Prostate gland (tissue), 2 donors: ENCODE measurements at regions not wholly inside any gene's neighbourhood (a gene's known extent, or its start where the extent isn't known, plus 50 kb on each side); places are given as distances from the start of the nearest gene placed in this dataset.

ENCODE experiments used
- DNase-seq: peaks from one replicate; pipeline ENCODE4 v3.0.0-alpha.2; 2019; ENCODE audit warnings: low spot score
- H3K27ac ChIP-seq, 2 donors: fragments of 200-600 bp; sonication (generic); 2 replicates each; pipeline ENCODE4 v1.5.1; 2017 to 2019
- H3K27me3 ChIP-seq: fragments of 200-600 bp; sonication (generic); replicated peaks from 2 replicates; pipeline ENCODE4 v1.5.1; 2019; ENCODE audit not compliant: insufficient read depth
- H3K36me3 ChIP-seq, 2 donors: fragments of 200-600 bp; sonication (generic); 1 replicate in 1 of 2; 2 replicates in 1 of 2; pipeline versions ENCODE4 v1.5.1 to v1.8.1; 2017 to 2019
- H3K4me1 ChIP-seq: fragments of 200-600 bp; sonication (generic); replicated peaks from 2 replicates; pipeline ENCODE4 v1.5.1; 2019
- H3K4me3 ChIP-seq, 2 donors: fragments of 200-600 bp; sonication (generic); 2 replicates each; pipeline ENCODE4 v1.5.1; 2017 to 2019
- H3K9me3 ChIP-seq: fragments of 200-600 bp; sonication (generic); 2 replicates; pipeline ENCODE4 v1.5.1; 2017
- CTCF ChIP-seq, 4 experiments: fragments of 200-600 bp in 2 of 4; fragments of 450-650 bp in 2 of 4; sonication (generic) in 2 of 4; IDR thresholded peaks; 1 replicate in 3 of 4; 2 replicates in 1 of 4; pipeline ENCODE4 v1.5.1; 2016 to 2019; ENCODE audit warnings: antibody characterized with exemption in 4 of 4, mild to moderate bottlenecking in 2 of 4, moderate library complexity in 2 of 4
- POLR2A ChIP-seq: fragments of 450-650 bp; IDR thresholded peaks from one replicate; pipeline ENCODE4 v1.6.1; 2016; ENCODE audit warnings: antibody characterized with exemption, mild to moderate bottlenecking
- POLR2AphosphoS5 ChIP-seq: sonication (generic); formaldehyde crosslinking; IDR thresholded peaks from one replicate; pipeline ENCODE4 v1.6.1; 2017; ENCODE audit warnings: antibody characterized with exemption
- WGBS: methylation state at CpG from one replicate; pipeline ENCODE4 v1.1.5; 2018; 5-methylcytosine and 5-hydroxymethylcytosine counted together
- intact Hi-C: fragments of 100-400 bp; cut with DNase I; formaldehyde crosslinking; loops from one replicate; pipeline ENCODE4 v1.14.2; 2022

GRCh38 chr5:68745448-68745847 lies 348.4 kb upstream of the SLC30A5 start:
- H3K27ac ChIP-seq = peak overlapping the region; percentile 35 to 56
- H3K36me3 ChIP-seq = no peaks in the 10 kb centered on the region
- no peaks in the 10 kb centered on the region for H3K4me1 ChIP-seq
- no peaks in the 10 kb centered on the region for H3K27me3 ChIP-seq
- H3K4me3 ChIP-seq = no peak overlapping the region
- H3K9me3 ChIP-seq = no peaks in the 10 kb centered on the region
- DNase-seq = no peak
- intact Hi-C loops = no loop called here
- TF ChIP-seq CTCF (IDR thresholded peaks at IDR 0.05) (peak in 1 of 4 experiments; percentile 17), POLR2AphosphoS5 (no peak), POLR2A (no peak)

DNA sequence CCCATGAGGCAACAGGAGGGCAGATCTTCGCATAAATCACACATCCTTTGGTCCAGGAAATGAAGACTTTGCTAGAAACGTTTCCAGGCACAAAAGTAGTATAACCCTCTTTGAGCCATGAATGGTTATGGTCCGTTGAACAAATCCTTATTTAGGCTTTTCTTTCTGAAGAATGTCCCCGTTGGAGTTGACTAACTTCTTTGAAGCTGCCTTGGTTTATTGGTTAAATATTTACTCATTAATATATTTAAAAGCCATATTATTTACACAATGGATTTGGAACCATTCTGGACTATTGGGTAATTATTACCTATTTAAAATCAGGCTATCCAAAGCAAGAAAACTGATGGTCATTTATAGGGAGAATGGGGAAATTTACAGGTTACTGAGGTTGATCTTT lies 347.6 kb upstream of the SLC30A5 start:
- Histone ChIP-seq H3K27ac (peak overlapping the region; percentile 35 to 56), H3K4me1 (no peaks in the 10 kb centered on the region), H3K36me3 (no peaks in the 10 kb centered on the region), H3K27me3 (no peaks in the 10 kb centered on the region), H3K9me3 (no peaks in the 10 kb centered on the region), H3K4me3 (no peak overlapping the region)
- DNase-seq = peak; percentile 31
- intact Hi-C loops = no loop called here
- WGBS = 40% methylated on average over 4 of the region's 4 CpGs
- TF ChIP-seq POLR2AphosphoS5 = peak; percentile 57
- no peak for TF ChIP-seq CTCF (IDR thresholded peaks at IDR 0.05)

- peak; percentile 67 for DNase-seq
- Histone ChIP-seq H3K36me3 (no peaks in the 10 kb centered on the region), H3K4me3 (no peak overlapping the region), H3K27ac (peak overlapping the region in 1 of 2 donors; percentile 48), H3K9me3 (no peaks in the 10 kb centered on the region), H3K4me1 (no peaks in the 10 kb centered on the region), H3K27me3 (no peaks in the 10 kb centered on the region)
- intact Hi-C loops = no loop called here
- 40% methylated on average over 14 of the region's 14 CpGs for WGBS
- TF ChIP-seq CTCF (IDR thresholded peaks at IDR 0.05) = no peak
- no peak for TF ChIP-seq POLR2A
- peak; percentile 58 for TF ChIP-seq POLR2AphosphoS5
Measured at GRCh38 chr5:68746643-68747420, 347.0 kb upstream of the SLC30A5 start.

DNA sequence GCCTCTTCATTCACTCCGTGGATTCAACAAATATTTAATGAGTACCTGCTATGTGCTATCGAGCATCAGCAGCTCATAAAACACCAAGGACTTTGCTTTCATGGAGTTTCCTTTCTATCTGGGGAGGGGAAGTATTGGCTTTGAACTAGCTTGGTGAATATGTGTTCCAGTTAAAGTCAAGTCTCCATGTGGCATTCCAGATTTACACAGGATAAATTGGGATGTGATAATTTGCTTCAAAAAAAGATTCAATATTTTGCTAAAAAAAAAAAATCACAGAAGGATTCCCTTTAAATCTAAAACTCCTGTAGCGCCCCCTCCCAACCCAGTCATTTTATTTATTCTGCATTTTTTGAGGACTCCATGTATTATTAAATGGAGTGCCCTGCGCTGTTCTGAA lies 346.3 kb upstream of the SLC30A5 start:
- H3K27ac ChIP-seq = peak overlapping the region in 1 of 2 donors; percentile 48
- no peaks in the 10 kb centered on the region for H3K36me3 ChIP-seq
- H3K27me3 ChIP-seq = no peaks in the 10 kb centered on the region
- 66% methylated on average over 4 of the region's 4 CpGs for whole genome bisulfite sequencing
- no peaks in the 10 kb centered on the region for H3K9me3 ChIP-seq
- TF ChIP-seq POLR2A (no peak), CTCF (IDR thresholded peaks at IDR 0.05) (no peak), POLR2AphosphoS5 (no peak)
- no peaks in the 10 kb centered on the region for H3K4me1 ChIP-seq
- no peak overlapping the region for H3K4me3 ChIP-seq
- intact Hi-C loops = no loop called here
- DNase-seq = no peak

DNA sequence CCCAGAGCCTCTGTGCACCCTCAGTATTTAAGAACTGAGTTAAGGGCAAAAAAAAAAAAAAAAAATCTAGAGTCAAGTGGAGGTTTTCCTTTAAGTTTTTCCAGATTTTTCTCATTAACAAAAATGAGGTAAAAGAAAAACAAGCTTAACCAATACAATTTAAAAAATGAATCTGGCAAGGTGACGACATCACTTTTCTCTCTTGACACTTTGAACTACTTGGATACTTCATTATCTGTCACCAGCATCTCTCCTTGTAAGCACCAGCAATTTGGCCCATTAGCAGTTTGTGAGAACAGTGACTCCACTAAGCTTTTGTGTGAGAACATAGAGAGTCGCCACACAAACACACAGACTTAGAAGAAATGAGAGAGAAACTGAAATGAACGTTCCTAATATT lies 345.7 kb upstream of the SLC30A5 start:
- Histone ChIP-seq H3K36me3 (no peaks in the 10 kb centered on the region), H3K27me3 (no peaks in the 10 kb centered on the region), H3K9me3 (no peaks in the 10 kb centered on the region), H3K27ac (no peak overlapping the region), H3K4me3 (no peak overlapping the region), H3K4me1 (no peaks in the 10 kb centered on the region)
- intact Hi-C loops = no loop called here
- TF ChIP-seq CTCF (IDR thresholded peaks at IDR 0.05) (no peak), POLR2AphosphoS5 (no peak), POLR2A (no peak)
- no peak for DNase-seq
- WGBS = 62% methylated on average over 3 of the region's 3 CpGs
